HepG2 (cell line): ENCODE measurements at regions not wholly inside any gene's neighbourhood (a gene's known extent, or its start where the extent isn't known, plus 50 kb on each side); places are given as distances from the start of the nearest gene placed in this dataset.

Experiments used
- ATAC-seq: fragments of 200-7000 bp; cut with Tn5 transposase; 3 replicates; pipeline ENCODE4 v1.9.1; 2020; ENCODE audit warnings: mild to moderate bottlenecking, moderate library complexity
- BruUV-seq: library from RNA; stranded (reverse); fragments of 400-500 nt; replicated peaks from 2 replicates; lab custom pipeline; 2021; lab: Mats Ljungman, UMichigan
- CTCF ChIA-PET: fragments of 300-600 bp; formaldehyde crosslinking; extraction: SDS; loops from one replicate; lab custom pipeline; 2021; ENCODE audit warnings: low total read pairs, inconsistent platforms, low intra/inter-chr PET ratio; lab: Yijun Ruan, JAX
- POLR2A ChIA-PET: fragments of 350-600 bp; sonication (Branson Sonifier 250); formaldehyde crosslinking; loops from one replicate; lab custom pipeline; 2020; ENCODE audit warnings: antibody characterized with exemption, inconsistent platforms; lab: Yijun Ruan, JAX
- DNase-seq: peaks from one replicate; pipeline ENCODE4 v3.0.0-alpha.2; 2015; ENCODE audit warnings: low spot score
- FAIRE-seq: peaks from 3 replicates; lab custom pipeline; 2011; peaks lifted over from hg19 to GRCh38; lab: Jason Lieb, UNC
- H2AFZ ChIP-seq: one replicate; pipeline ENCODE4 v1.6.1; 2011; ENCODE audit warnings: low read length, inconsistent platforms
- H3K27ac ChIP-seq: fragments of 300-600 bp; 3 replicates; pipeline ENCODE4 v1.8.0; 2011; ENCODE audit warnings: mixed run types, mild to moderate bottlenecking, mixed read lengths, low read length, inconsistent platforms; ENCODE audit not compliant: insufficient read depth; ENCODE audit errors: extremely low read length
- H3K27me3 ChIP-seq, 2 experiments: fragments of 200-600 bp in 1 of 2; 2 replicates in 1 of 2; 3 replicates in 1 of 2; pipeline versions ENCODE4 v1.6.0 to v1.8.0; 2011; ENCODE audit warnings: low read length in 2 of 2, mild to moderate bottlenecking in 2 of 2, moderate library complexity in 2 of 2, inconsistent platforms in 1 of 2; ENCODE audit not compliant: insufficient read depth in 2 of 2, control insufficient read depth in 1 of 2
- H3K36me3 ChIP-seq, 2 experiments: fragments of 200-600 bp in 1 of 2; replicated peaks in 1 of 2; 2 replicates in 1 of 2; 3 replicates in 1 of 2; pipeline versions ENCODE4 v1.5.1 to v1.8.0; 2011; ENCODE audit warnings: low read length in 2 of 2, inconsistent platforms in 1 of 2; ENCODE audit not compliant: insufficient read depth in 2 of 2, control insufficient read depth in 1 of 2
- H3K4me1 ChIP-seq: 2 replicates; pipeline ENCODE4 v1.5.1; 2012; ENCODE audit warnings: low read length, inconsistent platforms; ENCODE audit not compliant: insufficient read depth
- H3K4me2 ChIP-seq: 2 replicates; pipeline ENCODE4 v1.6.0; 2011; ENCODE audit warnings: low read depth, low read length, inconsistent platforms
- H3K4me3 ChIP-seq, 3 experiments: fragments of 200-600 bp in 1 of 3; sonication (generic), shearing (Covaris generic) in 1 of 3; replicated peaks in 1 of 3; 2 replicates each; pipeline ENCODE4 v1.5.1; 2011 to 2016; ENCODE audit warnings: low read length in 3 of 3, inconsistent platforms in 2 of 3, low read depth in 2 of 3, mild to moderate bottlenecking in 2 of 3, control low read depth in 1 of 3, mixed read lengths in 1 of 3; ENCODE audit not compliant: insufficient read depth in 1 of 3
- H3K79me2 ChIP-seq: one replicate; pipeline ENCODE4 v1.6.1; 2011; ENCODE audit warnings: low read length, inconsistent platforms; ENCODE audit not compliant: insufficient read depth
- H3K9ac ChIP-seq: 2 replicates; pipeline ENCODE4 v1.6.0; 2011; ENCODE audit warnings: mild to moderate bottlenecking, low read depth, low read length, inconsistent platforms; ENCODE audit not compliant: insufficient read depth
- H3K9me3 ChIP-seq: 2 replicates; pipeline ENCODE4 v1.5.1; 2012; ENCODE audit warnings: mild to moderate bottlenecking, low read length
- H4K20me1 ChIP-seq: 2 replicates; pipeline ENCODE4 v1.6.0; 2011; ENCODE audit warnings: inconsistent platforms, mild to moderate bottlenecking, low read length, moderate library complexity; ENCODE audit not compliant: insufficient read depth
- FOSL2 ChIP-seq: sonication (generic); formaldehyde crosslinking; IDR thresholded peaks from 2 replicates; pipeline ENCODE4 v1.4.0; 2020; ENCODE audit warnings: missing genetic modification reagents
- MAFF ChIP-seq: IDR thresholded peaks from 2 replicates; pipeline ENCODE4 v1.6.1; 2011; ENCODE audit warnings: low read depth, low read length, improper control_type of control experiment
- MAFK ChIP-seq, 2 experiments: IDR thresholded peaks in 1 of 2; conservative IDR thresholded peaks in 1 of 2; 2 replicates each; pipeline ENCODE4 v1.6.1; 2011; ENCODE audit warnings: improper control_type of control experiment in 2 of 2, low read length in 2 of 2
- MBNL3 ChIP-seq: fragments of 250-450 bp; sonication (Bioruptor Pico); conservative IDR thresholded peaks from 2 replicates; pipeline ENCODE4 v1.8.0; 2022; ENCODE audit warnings: mild to moderate bottlenecking, inconsistent platforms
- NCOR1 ChIP-seq: fragments of 200-600 bp; sonication (generic); IDR thresholded peaks from 2 replicates; pipeline ENCODE4 v1.7.0; 2017; ENCODE audit warnings: antibody characterized with exemption, low read length, borderline replicate concordance
- ZBTB7A ChIP-seq: sonication (generic); formaldehyde crosslinking; IDR thresholded peaks from 2 replicates; pipeline ENCODE4 v1.8.0; 2022; ENCODE audit warnings: mild to moderate bottlenecking, missing genetic modification reagents
- ZNF567 ChIP-seq: sonication (generic); formaldehyde crosslinking; IDR thresholded peaks from 2 replicates; pipeline ENCODE4 v1.8.1; 2023; ENCODE audit warnings: mild to moderate bottlenecking, missing genetic modification reagents, borderline replicate concordance
- ZNF883 ChIP-seq: sonication (generic); formaldehyde crosslinking; IDR thresholded peaks from 2 replicates; pipeline ENCODE4 v1.5.1; 2020; ENCODE audit warnings: mild to moderate bottlenecking, missing genetic modification reagents; ENCODE audit errors: not compliant biosample characterization
- WGBS: methylation state at CpG from one replicate; pipeline ENCODE4 v1.1.6; 2017; ENCODE audit warnings: low lambda C conversion rate; 5-methylcytosine and 5-hydroxymethylcytosine counted together
- in situ Hi-C: cut with HindIII; loops from 2 replicates; pipeline ENCODE4 v1.10.0; 2017; ENCODE audit warnings: low pct_unique_long_range_greater_than_20kb; ENCODE audit not compliant: extremely low pct_ligation_motif_present
- intact Hi-C: fragments of 100-400 bp; cut with micrococcal nuclease; formaldehyde crosslinking; loops from one replicate; pipeline ENCODE4 v1.10.0; 2022; ENCODE audit not compliant: unreplicated experiment
- TF ChIP-seq, protein P1 (sequence below): IDR thresholded peaks from 2 replicates; pipeline ENCODE4 v1.6.1; 2016

DNA sequence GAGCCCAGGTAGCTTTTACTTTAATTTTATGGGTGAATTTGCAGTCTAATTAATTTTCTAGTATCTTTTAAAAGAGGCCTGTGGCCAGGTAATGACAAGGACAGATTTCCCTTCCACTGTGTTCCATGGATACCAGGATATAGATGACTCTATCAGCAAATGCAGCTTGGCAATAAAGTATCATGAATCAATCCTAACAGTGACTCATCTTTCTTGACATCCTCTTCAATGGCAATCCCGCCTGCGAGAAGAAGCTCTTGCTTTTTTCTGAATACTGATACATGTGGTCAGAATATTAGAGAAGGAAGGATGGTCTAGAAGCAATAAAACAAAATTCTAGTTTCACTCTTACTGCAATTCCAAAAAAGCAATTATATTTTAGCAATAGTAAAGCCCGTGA, 267.8 kb downstream of the DTHD1 start:
- Histone ChIP-seq H3K27me3 (no peaks in the 10 kb centered on the region), H3K4me1 (no peaks in the 10 kb centered on the region), H3K36me3 (no peaks in the 10 kb centered on the region), H3K4me2 (no peak overlapping the region), H3K9ac (no peak overlapping the region), H3K4me3 (no peak overlapping the region), H3K9me3 (peaks cover 9% of the 10 kb centered on the region; the same call in 1 of the 2 replicates), H3K79me2 (no peaks in the 10 kb centered on the region), H3K27ac (no peak overlapping the region), H4K20me1 (no peaks in the 10 kb centered on the region), H2AFZ (no peak overlapping the region)
- intact Hi-C loops (no loop called here), in situ Hi-C loops (no loop called here)
- WGBS, result 4% methylated on average over 3 of the region's 3 CpGs
- POLR2A ChIA-PET, result no interaction called here
- FAIRE-seq, result no peak
- BruUV-seq, result no TSS peak
- CTCF ChIA-PET, result no interaction called here
- no peak for ATAC-seq
- DNase-seq, result no peak
- TF ChIP-seq FOSL2 (CRISPR knock-in tag), result no peak
- no peak for TF ChIP-seq ZNF883 (CRISPR knock-in tag)
- no peak for TF ChIP-seq ZBTB7A
- no peak for TF ChIP-seq ZNF567 (CRISPR knock-in tag)
- no peak for TF ChIP-seq MBNL3 (CRISPR knock-in tag)
- no peak for TF ChIP-seq NCOR1

DNA sequence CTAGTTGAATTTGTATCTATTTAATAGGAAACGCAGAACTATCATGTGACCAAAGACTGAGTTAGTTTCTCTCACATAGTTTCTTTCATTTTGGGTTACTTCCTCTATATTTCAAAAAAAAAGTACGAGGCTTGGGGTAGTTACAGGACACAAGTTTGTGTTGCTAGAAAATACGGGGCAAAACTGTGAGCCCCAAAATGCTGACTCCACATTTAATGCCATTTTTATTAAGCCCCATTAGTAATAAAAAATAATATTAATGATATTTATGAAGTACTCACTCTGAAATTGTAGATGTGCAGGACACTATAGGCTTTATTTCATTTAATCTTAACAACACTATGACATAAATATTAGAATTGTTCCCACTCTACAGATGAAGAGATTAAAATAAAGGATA, 268.6 kb downstream of the DTHD1 start:
- Histone ChIP-seq H3K9ac (no peak overlapping the region), H3K36me3 (no peaks in the 10 kb centered on the region), H3K27ac (no peak overlapping the region), H3K79me2 (no peaks in the 10 kb centered on the region), H4K20me1 (no peaks in the 10 kb centered on the region), H3K4me2 (no peak overlapping the region), H2AFZ (no peak overlapping the region), H3K4me3 (no peak overlapping the region), H3K4me1 (no peaks in the 10 kb centered on the region), H3K9me3 (peaks cover 8% of the 10 kb centered on the region; the same call in 1 of the 2 replicates), H3K27me3 (no peaks in the 10 kb centered on the region)
- POLR2A ChIA-PET, result no interaction called here
- ATAC-seq (no peak), DNase-seq (no peak), FAIRE-seq (no peak)
- intact Hi-C loops, result no loop called here
- TF ChIP-seq MAFF (peak; percentile 91), MAFK (conservative IDR thresholded peaks at IDR 0.05 in 1 of 2, IDR thresholded peaks at IDR 0.05 in 1 of 2; ENCODE audit: low read length in 2 of 2) (peak; percentile 82 to 92; a peak in 3 of 4 replicates)
- TF ChIP-seq, protein P1, sequence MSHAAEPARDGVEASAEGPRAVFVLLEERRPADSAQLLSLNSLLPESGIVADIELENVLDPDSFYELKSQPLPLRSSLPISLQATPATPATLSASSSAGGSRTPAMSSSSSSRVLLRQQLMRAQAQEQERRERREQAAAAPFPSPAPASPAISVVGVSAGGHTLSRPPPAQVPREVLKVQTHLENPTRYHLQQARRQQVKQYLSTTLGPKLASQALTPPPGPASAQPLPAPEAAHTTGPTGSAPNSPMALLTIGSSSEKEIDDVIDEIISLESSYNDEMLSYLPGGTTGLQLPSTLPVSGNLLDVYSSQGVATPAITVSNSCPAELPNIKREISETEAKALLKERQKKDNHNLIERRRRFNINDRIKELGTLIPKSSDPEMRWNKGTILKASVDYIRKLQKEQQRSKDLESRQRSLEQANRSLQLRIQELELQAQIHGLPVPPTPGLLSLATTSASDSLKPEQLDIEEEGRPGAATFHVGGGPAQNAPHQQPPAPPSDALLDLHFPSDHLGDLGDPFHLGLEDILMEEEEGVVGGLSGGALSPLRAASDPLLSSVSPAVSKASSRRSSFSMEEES, result no peak
- no TSS peak for BruUV-seq
- CTCF ChIA-PET, result no interaction called here
- in situ Hi-C loops, result no loop called here
- WGBS, result 0% methylated on average over 3 of the region's 3 CpGs
